ENCODE measurements at regions not wholly inside any gene's neighbourhood (a gene's known extent, or its start where the extent isn't known, plus 50 kb on each side); places are given as distances from the start of the nearest gene placed in this dataset.

GRCh38 chr6:103167345-103168071 lies 1692.2 kb downstream of the HACE1 start:
- no peak for TF ChIP-seq POLR2A (IDR thresholded peaks at IDR 0.05; ENCODE audit: low read length)
- TF ChIP-seq GATA1 (IDR thresholded peaks at IDR 0.05; ENCODE audit: low read depth, low read length): no peak
